RWPE1 (cell line): ENCODE measurements at regions not wholly inside any gene's neighbourhood (a gene's known extent, or its start where the extent isn't known, plus 50 kb on each side); places are given as distances from the start of the nearest gene placed in this dataset.
"Not testable (repeated sequence)": the region's sequence is repeated elsewhere in the genome, so short reads cannot be mapped to it uniquely, and the experiment has no call there.

ENCODE experiments used
- CTCF ChIA-PET: fragments of 350-600 bp; sonication (Branson Sonifier 250); formaldehyde crosslinking; extraction: SDS; loops from one replicate; lab custom pipeline; 2021; lab: Yijun Ruan, JAX
- POLR2A ChIA-PET: fragments of 400-600 bp; formaldehyde crosslinking; extraction: SDS; loops from one replicate; lab custom pipeline; 2020; ENCODE audit warnings: antibody characterized with exemption; ENCODE audit not compliant: low non-redundant PET; lab: Yijun Ruan, JAX
- DNase-seq: peaks from one replicate; pipeline ENCODE4 v3.0.0; 2012; ENCODE audit warnings: low spot score
- H3K27ac ChIP-seq: fragments of 450-650 bp; 2 replicates; pipeline ENCODE4 v1.5.1; 2017
- TF ChIP-seq, protein P1 (sequence below): fragments of 450-650 bp; conservative IDR thresholded peaks from 2 replicates; pipeline ENCODE4 v1.5.1; 2017; ENCODE audit warnings: low read depth, mild to moderate bottlenecking

GRCh38 chr12:105444653-105445102 lies 114.2 kb downstream of the C12orf75 start:
- ChIA-PET POLR2A (no interaction called here), CTCF (no interaction called here)
- no peak overlapping the region for H3K27ac ChIP-seq
- TF ChIP-seq, protein P1, sequence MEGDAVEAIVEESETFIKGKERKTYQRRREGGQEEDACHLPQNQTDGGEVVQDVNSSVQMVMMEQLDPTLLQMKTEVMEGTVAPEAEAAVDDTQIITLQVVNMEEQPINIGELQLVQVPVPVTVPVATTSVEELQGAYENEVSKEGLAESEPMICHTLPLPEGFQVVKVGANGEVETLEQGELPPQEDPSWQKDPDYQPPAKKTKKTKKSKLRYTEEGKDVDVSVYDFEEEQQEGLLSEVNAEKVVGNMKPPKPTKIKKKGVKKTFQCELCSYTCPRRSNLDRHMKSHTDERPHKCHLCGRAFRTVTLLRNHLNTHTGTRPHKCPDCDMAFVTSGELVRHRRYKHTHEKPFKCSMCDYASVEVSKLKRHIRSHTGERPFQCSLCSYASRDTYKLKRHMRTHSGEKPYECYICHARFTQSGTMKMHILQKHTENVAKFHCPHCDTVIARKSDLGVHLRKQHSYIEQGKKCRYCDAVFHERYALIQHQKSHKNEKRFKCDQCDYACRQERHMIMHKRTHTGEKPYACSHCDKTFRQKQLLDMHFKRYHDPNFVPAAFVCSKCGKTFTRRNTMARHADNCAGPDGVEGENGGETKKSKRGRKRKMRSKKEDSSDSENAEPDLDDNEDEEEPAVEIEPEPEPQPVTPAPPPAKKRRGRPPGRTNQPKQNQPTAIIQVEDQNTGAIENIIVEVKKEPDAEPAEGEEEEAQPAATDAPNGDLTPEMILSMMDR, result no peak
- no peak for DNase-seq

GRCh38 chr12:105445249-105445648 lies 114.8 kb downstream of the C12orf75 start:
- H3K27ac ChIP-seq, result no peak overlapping the region
- POLR2A ChIA-PET, result no interaction called here
- DNase-seq, result no peak
- TF ChIP-seq, protein P1, result no peak
- CTCF ChIA-PET, result no interaction called here

- no peak overlapping the region for H3K27ac ChIP-seq
- DNase-seq, result peak; percentile 33
- TF ChIP-seq, protein P1, result no peak
- ChIA-PET POLR2A (no interaction called here), CTCF (no interaction called here)
Observed at GRCh38 chr12:105445649-105446048, 115.2 kb downstream of the C12orf75 start.

DNA sequence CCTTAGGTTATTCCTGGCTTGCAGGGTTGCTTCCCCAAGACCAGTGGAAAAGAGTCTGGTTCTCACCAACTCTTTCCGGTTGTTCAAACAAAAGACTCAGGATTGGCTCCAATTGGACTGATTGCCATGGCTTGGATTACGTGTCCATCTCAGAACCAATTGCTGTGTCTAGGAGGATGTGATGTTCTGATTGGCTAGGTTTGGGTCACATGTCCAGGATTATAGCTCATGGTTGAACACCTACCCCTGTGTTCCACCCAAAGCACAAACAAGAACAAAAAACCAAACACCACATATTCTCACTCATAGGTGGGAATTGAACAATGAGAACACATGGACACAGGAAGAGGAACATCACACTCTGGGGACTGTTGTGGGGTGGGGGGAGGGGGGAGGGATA lies 116.0 kb downstream of the C12orf75 start:
- CTCF ChIA-PET, DNase-seq, POLR2A ChIA-PET, H3K27ac ChIP-seq: not testable (repeated sequence)

- TF ChIP-seq, protein P1, result no peak
- no peak for DNase-seq
- H3K27ac ChIP-seq, result no peak overlapping the region
- ChIA-PET POLR2A (no interaction called here), CTCF (no interaction called here)
Observed at GRCh38 chr12:105449431-105449830, 118.9 kb downstream of the C12orf75 start.

- ChIA-PET CTCF (interaction anchor here (0.6 kb wide), 1 partner anchor 50 kb away, joined by 3 read pairs; no protein-coding TSS in a partner anchor), POLR2A (no interaction called here)
- TF ChIP-seq, protein P1, result no peak
- no peak overlapping the region for H3K27ac ChIP-seq
- DNase-seq, result no peak
Observed at GRCh38 chr12:105451211-105451610, 120.7 kb downstream of the C12orf75 start.

DNA sequence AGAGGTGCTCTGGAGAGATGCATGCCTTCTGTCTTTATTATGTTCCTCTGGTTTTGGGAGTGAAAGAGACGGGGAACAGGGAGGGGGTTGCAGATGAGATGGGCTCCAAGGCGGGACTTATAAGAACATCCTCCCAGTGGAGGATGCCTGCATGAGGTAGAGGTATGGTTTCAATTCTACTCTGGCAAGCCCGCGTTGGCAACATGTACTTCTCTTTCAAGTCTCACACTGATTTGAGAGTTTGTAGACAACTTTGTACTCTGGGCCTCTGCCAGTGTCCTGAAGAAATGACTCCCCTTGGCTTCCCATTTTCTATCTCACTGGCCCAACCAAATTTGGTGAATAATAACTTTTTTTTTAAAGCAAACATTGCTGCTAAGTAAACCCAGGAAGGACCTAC lies 121.3 kb downstream of the C12orf75 start:
- no peak for DNase-seq
- CTCF ChIA-PET, result no interaction called here
- POLR2A ChIA-PET, result no interaction called here
- TF ChIP-seq, protein P1, result no peak
- H3K27ac ChIP-seq, result no peak overlapping the region
